Effector memory CD4-positive, alpha-beta T cell (primary cell): ENCODE measurements at regions not wholly inside any gene's neighbourhood (a gene's known extent, or its start where the extent isn't known, plus 50 kb on each side); places are given as distances from the start of the nearest gene placed in this dataset.
"Not testable (repeated sequence)": the region's sequence is repeated elsewhere in the genome, so short reads cannot be mapped to it uniquely, and the experiment has no call there.

ENCODE experiments used
- DNase-seq, 3 donors: peaks; one replicate each; pipeline ENCODE4 v3.0.0-alpha.2; 2020
- H3K27ac ChIP-seq: 2 replicates; pipeline ENCODE4 v1.7.0; 2013; ENCODE audit warnings: mild to moderate bottlenecking, low read length, moderate library complexity; ENCODE audit not compliant: insufficient read depth, poor library complexity, severe bottlenecking
- H3K27me3 ChIP-seq: replicated peaks from 2 replicates; pipeline ENCODE4 v1.7.0; 2013; ENCODE audit warnings: mild to moderate bottlenecking, low read length; ENCODE audit not compliant: insufficient read depth, control insufficient read depth, poor library complexity, severe bottlenecking
- H3K36me3 ChIP-seq: 2 replicates; pipeline ENCODE4 v1.7.0; 2013; ENCODE audit warnings: mild to moderate bottlenecking, low read length, moderate library complexity; ENCODE audit not compliant: control insufficient read depth, insufficient read depth
- H3K4me1 ChIP-seq: 2 replicates; pipeline ENCODE4 v1.7.0; 2013; ENCODE audit warnings: low read length, mild to moderate bottlenecking; ENCODE audit not compliant: control insufficient read depth, insufficient read depth, poor library complexity, severe bottlenecking
- H3K4me3 ChIP-seq: 2 replicates; pipeline ENCODE4 v1.7.0; 2013; ENCODE audit warnings: low read length, low read depth, mild to moderate bottlenecking; ENCODE audit not compliant: insufficient read depth, poor library complexity, severe bottlenecking
- H3K9me3 ChIP-seq: 2 replicates; pipeline ENCODE4 v1.7.0; 2013; ENCODE audit warnings: mild to moderate bottlenecking, low read length, moderate library complexity; ENCODE audit not compliant: control insufficient read depth

DNA sequence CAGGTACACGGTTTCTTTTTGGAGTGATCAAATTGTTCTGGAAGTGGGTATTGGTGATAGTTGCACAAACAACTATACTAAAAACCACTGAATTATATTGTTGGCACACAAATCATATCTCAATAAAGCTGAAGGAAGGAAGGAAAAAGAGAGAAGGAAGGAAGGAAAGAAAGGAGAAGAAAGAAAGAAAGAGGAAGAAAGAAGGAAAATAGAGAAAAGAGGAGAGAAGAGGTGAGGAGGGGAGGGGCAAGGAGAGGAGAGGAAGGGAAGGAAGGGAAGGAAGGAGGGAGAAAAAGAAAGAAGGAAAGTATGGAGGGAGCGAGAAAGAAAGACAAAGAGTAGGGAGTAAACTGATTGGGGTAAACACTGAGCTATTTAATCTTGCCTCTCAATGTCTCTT is 77.9 kb upstream of the TSC22D2 start:
- H3K9me3 ChIP-seq: no peaks in the 10 kb centered on the region
- H3K27me3 ChIP-seq: no peaks in the 10 kb centered on the region
- DNase-seq: no peak
- H3K4me3 ChIP-seq: no peak overlapping the region
- no peaks in the 10 kb centered on the region for H3K4me1 ChIP-seq
- H3K36me3 ChIP-seq: no peaks in the 10 kb centered on the region
- no peak overlapping the region for H3K27ac ChIP-seq

DNA sequence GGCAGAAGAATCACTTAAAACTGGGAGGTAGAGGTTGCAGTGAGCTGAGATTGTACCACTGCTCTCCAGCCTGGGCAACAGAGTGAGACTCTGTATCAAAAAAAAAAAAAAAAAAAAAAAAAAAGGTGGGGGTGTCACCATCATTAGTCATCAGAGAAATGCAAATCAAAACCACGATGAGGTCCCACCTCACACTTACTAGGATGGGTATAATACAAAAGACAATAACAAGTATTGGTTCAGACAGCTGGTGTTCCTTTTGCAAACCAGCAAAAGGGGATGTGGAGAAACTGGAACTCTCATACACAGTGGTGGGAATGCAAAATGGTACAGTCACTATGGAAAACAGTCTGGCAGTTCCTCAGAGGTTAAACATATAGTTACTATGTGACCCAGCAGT is 78.7 kb upstream of the TSC22D2 start:
- Histone ChIP-seq H3K27me3 (no peaks in the 10 kb centered on the region), H3K9me3 (no peaks in the 10 kb centered on the region), H3K36me3 (no peaks in the 10 kb centered on the region), H3K27ac (no peak overlapping the region), H3K4me3 (no peak overlapping the region), H3K4me1 (no peaks in the 10 kb centered on the region)
- no peak for DNase-seq

DNA sequence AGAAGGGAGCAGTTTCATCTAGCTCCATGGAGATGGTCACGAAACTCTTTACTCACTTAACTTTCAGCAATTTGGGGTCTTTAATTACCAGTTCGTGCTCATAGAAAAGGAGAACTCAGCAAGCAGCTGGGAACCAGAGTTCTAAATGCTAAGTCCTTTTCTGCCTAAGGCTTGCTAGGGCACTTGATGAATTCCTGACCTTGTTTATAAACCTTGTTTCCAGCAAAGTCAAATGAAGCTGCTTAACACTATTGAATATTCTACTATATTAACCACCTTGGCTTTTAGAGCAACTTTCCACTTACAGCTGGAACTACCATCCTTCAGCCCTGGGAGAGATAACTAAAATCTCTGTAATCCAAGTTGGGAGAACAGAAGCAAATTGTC is 79.5 kb upstream of the TSC22D2 start:
- no peaks in the 10 kb centered on the region for H3K36me3 ChIP-seq
- H3K4me1 ChIP-seq: no peaks in the 10 kb centered on the region
- H3K27ac ChIP-seq: no peak overlapping the region
- no peaks in the 10 kb centered on the region for H3K27me3 ChIP-seq
- H3K9me3 ChIP-seq: no peaks in the 10 kb centered on the region
- DNase-seq: no peak
- no peak overlapping the region for H3K4me3 ChIP-seq

DNA sequence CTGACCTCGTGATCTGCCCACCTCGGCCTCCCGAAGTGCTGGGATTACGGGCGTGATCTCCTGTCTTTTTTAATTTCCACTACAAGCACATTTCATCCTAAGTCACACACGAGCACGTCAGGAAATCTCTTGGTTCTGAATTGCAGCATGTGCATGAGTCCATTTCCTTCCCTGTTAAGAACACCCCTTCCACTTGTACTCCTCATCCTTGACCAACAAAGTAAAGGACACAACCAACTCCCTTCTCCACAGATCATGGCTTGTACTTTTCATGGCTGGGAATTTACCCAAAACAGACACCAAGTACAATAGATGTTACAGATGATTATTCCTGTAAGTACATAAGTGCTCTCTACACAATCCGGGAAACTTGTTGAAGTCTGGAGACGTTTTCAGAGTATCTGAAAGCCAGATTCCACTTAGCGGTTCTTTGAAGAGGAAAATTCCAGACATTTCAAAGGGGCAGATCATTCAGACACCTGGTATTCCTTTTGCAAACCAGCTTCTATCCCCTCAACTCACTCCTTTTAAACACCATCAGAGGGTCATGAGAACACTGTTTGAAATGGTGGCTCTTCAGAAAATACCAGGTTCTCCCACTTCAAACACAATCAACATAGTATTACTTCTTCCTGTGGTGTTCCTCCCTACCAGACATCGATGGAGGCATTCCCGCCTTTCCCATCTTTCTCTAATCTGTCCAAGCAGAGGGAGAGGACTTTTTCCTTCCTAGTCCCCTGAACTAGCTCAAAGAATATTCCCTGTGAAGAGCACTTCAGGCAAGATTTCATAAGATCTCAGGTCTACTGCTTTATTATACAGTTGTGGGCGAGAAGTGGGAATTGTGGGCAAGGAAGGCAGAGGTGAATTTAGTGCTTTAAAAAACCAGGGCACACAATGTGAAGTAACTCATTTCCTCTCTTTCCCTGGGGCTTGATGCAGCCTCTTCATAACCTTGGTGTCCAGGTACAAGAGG is 80.1 kb upstream of the TSC22D2 start:
- Histone ChIP-seq H3K27ac (no peak overlapping the region), H3K27me3 (no peaks in the 10 kb centered on the region), H3K9me3 (no peaks in the 10 kb centered on the region), H3K36me3 (no peaks in the 10 kb centered on the region), H3K4me1 (no peaks in the 10 kb centered on the region), H3K4me3 (no peak overlapping the region)
- DNase-seq: no peak

DNA sequence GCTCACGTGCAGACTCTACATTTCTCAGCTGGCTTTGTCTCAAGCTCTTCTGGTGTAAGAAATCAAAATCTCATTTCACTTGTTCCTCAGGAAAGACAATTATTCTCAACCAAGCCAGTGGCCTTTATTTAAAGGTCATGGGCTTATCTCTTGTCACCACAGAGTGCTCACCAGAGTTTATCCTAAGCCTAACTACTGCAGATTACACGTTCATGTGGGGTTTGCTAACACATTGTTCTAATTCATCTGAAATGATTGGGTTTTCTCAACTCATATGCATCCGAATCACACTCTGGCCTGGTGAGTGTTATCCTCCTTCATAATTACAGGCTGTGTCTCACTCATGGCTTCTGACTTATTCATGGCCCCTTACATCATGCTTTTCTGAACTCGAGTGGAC is 83.3 kb upstream of the TSC22D2 start:
- H3K4me3 ChIP-seq: no peak overlapping the region
- H3K4me1 ChIP-seq: no peaks in the 10 kb centered on the region
- no peaks in the 10 kb centered on the region for H3K36me3 ChIP-seq
- no peaks in the 10 kb centered on the region for H3K27me3 ChIP-seq
- no peak for DNase-seq
- H3K27ac ChIP-seq: no peak overlapping the region
- no peaks in the 10 kb centered on the region for H3K9me3 ChIP-seq

DNA sequence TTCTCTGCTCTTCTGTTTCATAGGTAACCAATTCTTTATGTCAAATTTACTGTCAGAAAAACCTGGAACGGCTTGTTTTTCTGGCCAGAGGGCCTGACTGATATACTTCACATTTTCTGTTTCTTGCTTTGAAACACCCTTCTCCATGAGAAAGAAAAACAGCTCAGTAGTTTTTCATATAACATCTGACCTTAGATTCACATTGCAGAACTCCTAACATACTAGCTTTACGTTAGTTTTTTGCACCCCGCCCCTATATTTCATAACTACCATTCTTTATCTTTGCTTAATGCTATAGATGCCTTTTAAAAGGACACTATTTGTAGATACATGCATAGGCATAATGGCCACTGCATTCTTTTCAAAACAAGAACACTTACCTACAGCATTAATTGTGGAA is 83.9 kb upstream of the TSC22D2 start:
- no peak for DNase-seq
- H3K4me1 ChIP-seq: no peaks in the 10 kb centered on the region
- H3K4me3 ChIP-seq: no peak overlapping the region
- no peaks in the 10 kb centered on the region for H3K27me3 ChIP-seq
- H3K36me3 ChIP-seq: no peaks in the 10 kb centered on the region
- no peaks in the 10 kb centered on the region for H3K9me3 ChIP-seq
- no peak overlapping the region for H3K27ac ChIP-seq

DNA sequence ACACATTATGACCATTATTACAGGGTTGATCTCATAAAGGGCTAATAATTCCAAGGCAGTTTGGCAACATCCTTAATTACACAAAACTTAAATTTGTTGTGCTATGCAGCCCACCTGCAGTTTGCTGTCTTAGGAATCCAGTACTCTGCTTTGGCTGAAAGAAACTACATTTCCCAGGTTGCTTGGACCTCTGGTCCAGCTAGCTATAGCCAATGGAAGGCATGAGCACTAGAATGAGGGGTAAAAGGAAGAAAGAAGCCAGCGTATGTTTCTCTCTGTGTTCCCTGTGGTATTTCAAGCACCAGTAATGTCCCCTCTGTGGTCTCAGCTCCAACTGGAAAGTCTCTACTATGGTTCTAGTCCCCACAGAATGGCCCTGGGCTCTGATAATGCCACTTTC is 84.3 kb upstream of the TSC22D2 start:
- Histone ChIP-seq H3K36me3 (no peaks in the 10 kb centered on the region), H3K4me3 (no peak overlapping the region), H3K27ac (no peak overlapping the region), H3K4me1 (no peaks in the 10 kb centered on the region), H3K9me3 (no peaks in the 10 kb centered on the region), H3K27me3 (no peaks in the 10 kb centered on the region)
- DNase-seq: no peak

DNA sequence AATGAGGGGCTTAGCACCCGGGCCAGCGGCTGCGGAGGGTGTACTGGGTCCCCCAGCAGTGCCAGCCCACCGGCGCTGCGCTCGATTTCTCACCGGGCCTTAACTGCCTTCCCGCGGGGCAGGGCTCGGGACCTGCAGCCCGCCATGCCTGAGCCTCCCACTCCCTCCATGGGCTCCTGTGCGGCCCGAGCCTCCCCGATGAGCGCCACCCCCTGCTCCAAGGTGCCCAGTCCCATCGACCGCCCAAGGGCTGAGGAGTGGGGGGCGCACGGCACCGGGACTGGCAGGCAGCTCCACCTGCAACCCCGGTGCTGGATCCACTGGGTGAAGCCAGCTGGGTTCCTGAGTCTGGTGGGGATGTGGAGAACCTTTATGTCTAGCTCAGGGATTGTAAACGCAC is 85.0 kb upstream of the TSC22D2 start:
- H3K9me3 ChIP-seq, H3K4me1 ChIP-seq, H3K27ac ChIP-seq, DNase-seq, H3K27me3 ChIP-seq, H3K4me3 ChIP-seq, H3K36me3 ChIP-seq: not testable (repeated sequence)

DNA sequence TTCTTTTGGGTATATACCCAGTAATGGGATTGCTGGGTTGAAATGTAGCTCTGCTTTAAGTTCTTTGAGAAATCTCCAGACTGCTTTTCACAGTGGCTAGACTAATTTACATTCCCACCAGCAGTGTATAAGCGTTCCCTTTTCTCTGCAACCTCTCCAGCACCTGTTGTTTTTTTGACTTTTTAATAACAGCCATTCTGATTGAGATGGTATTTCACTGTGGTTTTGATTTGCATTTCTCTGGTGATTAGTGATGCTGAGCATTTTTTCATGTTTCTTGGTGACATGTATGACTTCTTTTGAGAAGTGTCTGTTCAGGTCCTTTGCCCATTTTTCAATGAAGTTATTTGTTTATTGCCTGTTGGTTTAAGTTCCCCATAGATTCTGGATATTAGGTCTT is 87.1 kb upstream of the TSC22D2 start:
- DNase-seq, H3K27ac ChIP-seq, H3K4me3 ChIP-seq, H3K36me3 ChIP-seq, H3K4me1 ChIP-seq, H3K9me3 ChIP-seq, H3K27me3 ChIP-seq: not testable (repeated sequence)

DNA sequence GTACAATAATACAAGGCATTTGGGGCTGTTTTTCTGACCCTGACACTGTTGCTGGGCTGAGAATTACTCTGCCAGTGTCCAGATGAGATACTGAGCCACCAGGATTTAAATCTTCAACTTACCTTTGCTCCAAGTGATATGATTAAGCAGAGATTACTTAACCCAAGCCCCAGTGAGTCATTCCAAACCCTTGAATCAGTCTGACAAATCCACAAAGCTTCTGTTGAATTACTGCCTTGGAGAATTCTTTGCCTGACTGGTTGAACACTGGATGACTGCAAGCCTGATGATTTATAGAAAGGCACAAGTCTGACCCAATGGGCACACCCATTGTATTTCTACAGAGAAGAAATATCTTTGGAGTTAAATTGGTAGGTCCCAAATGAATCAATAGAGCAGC is 88.2 kb upstream of the TSC22D2 start:
- Histone ChIP-seq H3K36me3 (no peaks in the 10 kb centered on the region), H3K9me3 (no peaks in the 10 kb centered on the region), H3K27me3 (no peaks in the 10 kb centered on the region), H3K4me3 (no peak overlapping the region), H3K4me1 (no peaks in the 10 kb centered on the region), H3K27ac (no peak overlapping the region)
- no peak for DNase-seq
